Stimulated activated CD8-positive, alpha-beta memory T cell treated with anti-CD3 and anti-CD28 coated beads, Interleukin-12 subunit alpha, Interleukin-12 subunit beta, amount 100 ng/mL, for 24 hours (primary cell): ENCODE measurements at regions not wholly inside any gene's neighbourhood (a gene's known extent, or its start where the extent isn't known, plus 50 kb on each side); places are given as distances from the start of the nearest gene placed in this dataset.
"Not testable (repeated sequence)": the region's sequence is repeated elsewhere in the genome, so short reads cannot be mapped to it uniquely, and the experiment has no call there.

Experiments
- DNase-seq: peaks from one replicate; pipeline ENCODE4 v3.0.0-alpha.2; 2020; ENCODE audit errors: extremely low read depth

DNA sequence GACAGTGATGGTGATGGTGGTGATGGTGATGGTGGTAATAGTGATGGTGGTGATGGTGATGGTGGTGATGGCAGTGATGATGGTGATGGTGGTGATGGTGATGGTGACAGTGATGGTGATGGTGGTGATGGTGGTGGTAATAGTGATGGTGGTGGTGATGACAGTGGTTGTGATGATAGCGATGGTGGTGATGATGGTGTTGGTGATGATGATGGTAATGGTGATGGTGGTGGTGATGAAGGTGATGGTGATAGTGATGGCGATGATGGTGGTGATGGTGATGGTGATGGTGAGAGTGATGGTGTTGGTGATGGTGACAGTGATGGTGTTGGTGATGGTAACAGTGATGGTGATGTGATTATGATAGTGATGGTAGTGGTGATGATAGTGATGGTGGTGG lies 94.3 kb downstream of the ASB1 start:
- DNase-seq: no peak

GRCh38 chr2:238521870-238522269 lies 95.1 kb downstream of the ASB1 start:
- no peak for DNase-seq

DNA sequence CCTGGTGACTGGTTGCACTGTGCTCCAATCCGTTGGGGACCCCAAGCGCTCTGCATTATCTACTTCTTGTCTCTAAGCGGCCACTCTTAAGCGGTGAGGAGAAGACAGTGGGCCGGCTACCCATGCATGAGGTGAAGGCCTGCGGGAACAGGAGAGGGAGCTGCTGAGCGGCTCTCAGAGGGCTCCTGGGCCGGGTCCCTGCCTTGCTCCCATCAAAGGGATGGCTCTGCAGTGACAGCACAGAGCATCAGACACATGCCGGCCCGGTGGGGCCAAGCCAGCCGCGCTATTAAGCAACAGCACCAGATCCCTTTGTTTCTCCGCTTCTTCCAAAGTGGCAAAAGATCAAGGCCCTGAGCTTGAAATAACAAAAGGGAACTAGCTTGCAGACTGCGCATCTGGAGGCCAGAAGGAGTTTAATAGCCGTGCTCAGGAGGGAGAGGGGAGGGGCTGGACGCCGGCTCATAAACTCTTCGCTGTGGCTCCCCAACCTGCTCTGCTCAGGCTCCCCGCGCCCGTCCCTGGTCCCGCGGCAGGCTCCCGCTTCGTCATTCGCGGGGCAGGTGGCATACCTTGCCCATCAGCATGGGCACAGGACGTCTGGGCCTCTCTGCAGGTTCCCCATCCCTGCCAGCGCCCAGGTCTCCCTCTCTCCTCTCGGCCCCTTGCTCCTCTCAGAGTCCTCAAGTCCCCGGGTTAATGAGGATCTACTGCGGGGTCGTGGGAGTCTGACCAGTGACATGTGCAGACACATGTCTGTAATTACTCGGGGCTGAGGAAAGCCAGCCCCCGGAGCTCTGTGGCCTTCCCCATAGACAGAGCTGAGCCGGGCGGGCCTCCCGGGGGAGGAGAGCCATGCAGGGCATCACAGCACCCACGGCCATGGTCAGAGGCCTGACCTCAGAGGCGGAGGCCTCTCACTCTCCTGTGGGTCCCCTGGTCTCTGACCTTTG lies 96.7 kb downstream of the ASB1 start:
- no peak for DNase-seq

- DNase-seq: no peak
These were observed 97.8 kb downstream of the ASB1 start for GRCh38 chr2:238524426-238524983.

DNA sequence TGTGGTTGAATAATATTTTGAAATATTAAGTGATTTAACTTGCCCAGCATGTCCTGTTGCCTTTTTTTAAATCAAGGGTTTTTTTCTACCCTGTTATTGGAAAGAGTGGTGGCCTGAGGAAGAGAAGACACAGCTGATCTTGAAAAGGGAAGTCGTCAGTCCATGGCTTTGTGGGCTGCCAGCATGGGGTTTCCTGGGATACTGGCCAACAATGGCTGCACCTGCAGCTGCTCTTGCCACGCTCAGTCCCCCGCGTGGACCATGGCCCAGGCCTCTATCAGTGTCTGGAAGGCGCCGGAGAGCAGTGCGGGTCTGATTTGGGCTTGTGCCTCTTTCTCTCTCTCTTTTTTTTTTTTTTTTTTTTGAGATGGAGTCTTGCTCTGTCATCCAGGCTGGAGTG lies 99.3 kb downstream of the ASB1 start:
- DNase-seq: no peak

- no peak for DNase-seq
These were observed 100.8 kb downstream of the ASB1 start for GRCh38 chr2:238527565-238527964.

- no peak for DNase-seq
These were observed 102.4 kb downstream of the ASB1 start for GRCh38 chr2:238528953-238529781.

- not testable (repeated sequence) for DNase-seq
These were observed 104.4 kb downstream of the ASB1 start for GRCh38 chr2:238531017-238531645.

DNA sequence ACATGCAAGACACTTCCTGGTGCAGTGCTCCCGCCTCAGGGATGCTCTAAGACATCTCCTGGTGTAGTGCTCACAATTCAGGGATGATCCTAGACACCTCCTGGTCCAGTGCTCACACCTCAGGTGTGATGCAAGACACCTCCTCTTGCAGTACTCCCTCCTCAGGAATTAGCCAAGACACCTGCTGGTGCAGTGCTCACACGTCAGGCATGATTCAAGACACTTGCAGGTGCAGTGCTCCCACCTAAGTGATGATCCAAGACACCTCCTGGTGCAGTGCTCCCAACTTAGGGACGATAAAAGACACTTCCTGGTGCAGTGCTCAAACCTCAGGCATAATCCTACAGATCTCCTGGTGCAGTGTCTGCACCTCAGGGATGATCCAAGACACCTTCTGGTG lies 117.0 kb downstream of the ASB1 start:
- not testable (repeated sequence) for DNase-seq

GRCh38 chr2:238548902-238549462 lies 122.3 kb downstream of the ASB1 start:
- no peak for DNase-seq

GRCh38 chr2:238549866-238550265 lies 123.1 kb downstream of the ASB1 start:
- DNase-seq: no peak

DNA sequence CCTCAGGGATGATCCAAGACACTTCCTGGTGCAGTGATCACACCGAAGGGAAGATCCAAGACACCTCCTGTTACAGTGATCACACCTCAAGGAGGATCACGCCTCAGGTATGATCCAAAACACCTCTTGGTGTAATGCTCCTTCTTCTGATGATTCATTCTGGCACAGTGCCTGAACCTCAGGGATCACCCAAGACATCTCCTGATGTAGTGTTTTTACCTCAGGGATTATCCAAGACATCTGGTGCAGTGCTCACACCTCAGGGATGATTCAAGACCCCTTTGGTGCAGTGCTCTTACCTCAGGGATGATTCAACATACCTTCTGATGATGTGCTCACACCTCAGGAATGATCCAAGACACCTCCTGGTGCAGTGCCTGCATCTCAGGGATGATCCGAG lies 124.4 kb downstream of the ASB1 start:
- no peak for DNase-seq

- DNase-seq: no peak
These were observed 125.5 kb downstream of the ASB1 start for GRCh38 chr2:238552226-238552625.

DNA sequence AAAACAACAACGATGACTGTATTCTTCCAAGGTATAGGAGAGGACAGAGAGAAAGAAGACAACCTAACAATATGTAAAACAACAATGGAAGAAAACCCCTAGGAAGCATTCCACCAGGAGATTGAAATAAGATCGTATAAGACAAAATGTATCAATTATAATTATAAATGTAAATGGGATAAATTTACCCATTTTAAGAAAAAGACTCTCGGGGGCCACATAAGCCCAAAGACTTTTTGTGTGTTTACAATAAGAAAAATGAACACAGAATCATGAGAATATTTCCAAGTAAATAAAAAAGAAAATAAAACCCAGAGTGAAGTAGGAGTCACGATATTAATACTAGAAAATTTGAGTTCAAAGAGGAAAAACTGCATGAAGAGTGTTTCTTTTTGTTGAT lies 126.4 kb downstream of the ASB1 start:
- no peak for DNase-seq

DNA sequence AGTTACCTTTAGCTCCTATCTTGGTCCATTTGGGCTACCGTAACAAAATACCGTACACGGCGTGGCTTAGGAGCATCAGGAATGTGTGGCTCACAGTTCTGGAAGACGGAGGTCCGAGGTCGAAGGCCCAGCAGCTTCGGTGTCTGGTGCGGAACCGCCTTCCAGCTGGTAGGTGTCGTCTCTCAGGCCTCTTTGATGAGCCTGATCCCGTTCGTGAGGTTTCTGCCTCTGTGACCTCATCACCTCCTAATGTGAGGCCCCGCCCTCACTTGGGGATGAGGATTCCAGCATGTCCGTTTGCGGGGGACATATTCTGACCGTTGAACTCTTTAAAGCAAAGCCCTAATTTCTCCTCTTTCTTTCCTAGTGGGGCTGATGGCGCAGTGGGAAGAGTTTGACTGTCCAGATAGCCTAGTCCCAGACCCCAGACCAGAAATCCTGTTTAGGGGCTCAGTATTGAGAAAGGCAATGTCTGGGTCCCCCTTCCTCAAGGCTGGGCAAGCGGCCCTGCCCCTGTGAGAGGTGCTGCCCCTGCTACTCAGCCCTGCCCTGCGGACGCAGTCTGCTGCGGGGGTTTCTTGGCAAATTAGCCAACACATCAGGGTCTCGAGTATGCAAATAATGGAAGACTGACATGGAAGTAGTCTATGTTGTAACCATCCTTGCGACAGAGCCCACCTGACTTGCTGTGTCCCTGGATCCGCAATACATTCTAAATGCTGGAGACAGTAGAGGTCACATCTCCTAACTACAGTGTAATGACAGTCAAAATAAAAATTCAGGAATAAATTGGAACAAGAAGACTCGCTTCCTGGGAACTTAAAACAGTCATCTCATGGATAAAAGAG lies 128.0 kb downstream of the ASB1 start:
- DNase-seq: no peak

- DNase-seq: no peak
These were observed 129.2 kb downstream of the ASB1 start for GRCh38 chr2:238555786-238556542.

DNA sequence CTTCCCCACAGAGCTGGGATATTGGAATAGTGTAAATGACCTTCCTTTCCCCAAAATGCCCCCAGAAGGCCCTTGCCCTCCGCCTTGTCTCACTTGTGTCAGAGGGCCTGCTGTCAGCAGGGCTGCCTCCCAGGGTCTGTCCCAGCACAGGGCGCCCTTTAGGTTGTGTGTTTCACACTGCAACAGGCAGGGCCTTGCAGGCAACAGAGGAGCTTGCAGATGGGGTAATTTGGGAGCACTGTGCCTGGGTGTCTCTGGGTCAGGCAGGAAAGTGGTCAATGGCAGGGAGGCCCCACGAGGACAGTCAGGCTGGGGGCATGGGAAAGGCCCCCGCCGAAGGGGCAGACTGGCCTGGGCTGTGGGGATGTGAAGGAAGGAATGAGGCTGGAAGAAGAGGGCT lies 130.7 kb downstream of the ASB1 start:
- DNase-seq: no peak

DNA sequence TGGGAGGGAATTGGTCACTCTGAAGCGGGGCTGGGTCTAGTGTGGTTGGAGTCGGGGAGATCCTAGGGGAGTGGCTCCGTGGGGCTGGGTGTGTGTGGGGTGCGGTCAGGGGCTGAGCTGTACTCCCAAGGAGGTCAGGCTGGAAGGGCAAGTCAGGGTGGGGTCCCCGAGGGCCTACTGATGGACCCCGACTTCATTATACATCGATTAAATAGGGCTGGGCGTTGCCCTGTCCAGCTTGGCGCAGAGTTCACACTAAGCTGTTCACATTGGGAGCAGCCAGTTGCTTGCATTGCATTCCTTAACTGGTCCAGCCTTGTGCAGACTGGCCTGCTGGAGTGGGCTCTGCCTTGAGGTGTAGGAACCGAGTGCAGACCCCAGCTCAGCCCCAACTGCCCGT lies 131.2 kb downstream of the ASB1 start:
- no peak for DNase-seq

- no peak for DNase-seq
These were observed 131.9 kb downstream of the ASB1 start for GRCh38 chr2:238558456-238559099.
